ENCODE measurements at regions not wholly inside any gene's neighbourhood (a gene's known extent, or its start where the extent isn't known, plus 50 kb on each side); places are given as distances from the start of the nearest gene placed in this dataset.
"Not testable (repeated sequence)": the region's sequence is repeated elsewhere in the genome, so short reads cannot be mapped to it uniquely, and the experiment has no call there.

GRCh38 chr6:166718516-166718915 lies 91.5 kb upstream of the RPS6KA2 start:
- DNase-seq, result no peak

DNA sequence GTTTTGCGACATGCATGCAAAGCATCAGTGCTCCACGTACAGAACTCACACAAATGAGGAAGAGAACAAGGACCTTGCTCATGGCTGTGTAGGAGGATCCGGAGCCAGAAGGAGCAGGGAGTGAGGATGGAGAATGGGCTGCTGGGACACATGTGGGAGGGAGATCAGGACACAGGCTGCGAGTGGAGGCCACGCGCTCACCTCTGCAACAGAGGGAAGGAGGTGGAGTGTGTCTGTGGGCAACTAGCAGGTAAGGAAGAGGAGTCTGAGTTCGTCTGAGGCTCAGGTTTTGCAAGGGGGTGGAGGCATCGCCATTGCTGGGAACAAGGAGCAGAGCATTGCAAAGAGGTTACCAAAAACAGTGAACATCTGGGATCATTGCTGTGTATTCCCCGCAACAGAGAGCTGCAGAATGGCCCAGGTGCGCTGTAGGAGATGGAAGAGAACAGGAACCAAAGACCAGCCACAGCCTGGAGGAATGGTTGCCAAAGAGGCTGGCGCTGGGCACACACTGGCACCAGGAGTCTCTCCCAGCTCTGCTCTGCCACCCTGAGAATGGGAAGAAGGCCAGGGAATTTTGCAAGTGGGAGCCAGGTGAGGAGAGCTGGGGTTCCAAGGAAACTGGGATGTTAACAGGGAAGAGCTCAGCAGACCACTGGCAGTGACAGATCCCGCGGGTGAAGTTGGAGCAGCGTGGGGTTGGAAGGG lies 90.0 kb upstream of the RPS6KA2 start:
- no peak for DNase-seq

DNA sequence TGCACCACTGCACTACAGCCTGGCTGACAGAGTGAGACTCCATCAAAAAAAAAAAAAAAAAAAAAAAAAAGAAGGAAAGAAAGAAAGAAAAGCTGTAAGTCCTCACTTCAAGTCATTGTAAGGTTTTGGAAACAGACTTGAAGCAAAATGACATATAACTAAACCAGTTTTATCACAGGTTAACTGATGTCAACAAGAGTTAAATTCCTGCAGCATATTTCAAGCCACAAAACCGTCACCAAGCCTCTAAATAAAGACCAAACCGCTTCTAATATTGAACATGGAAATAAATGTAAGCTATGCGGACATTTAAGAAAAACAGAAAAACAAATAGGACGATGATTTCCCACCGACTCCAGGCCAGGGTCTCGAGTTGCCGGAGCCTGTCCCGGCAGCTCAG lies 88.9 kb upstream of the RPS6KA2 start:
- no peak for DNase-seq

DNA sequence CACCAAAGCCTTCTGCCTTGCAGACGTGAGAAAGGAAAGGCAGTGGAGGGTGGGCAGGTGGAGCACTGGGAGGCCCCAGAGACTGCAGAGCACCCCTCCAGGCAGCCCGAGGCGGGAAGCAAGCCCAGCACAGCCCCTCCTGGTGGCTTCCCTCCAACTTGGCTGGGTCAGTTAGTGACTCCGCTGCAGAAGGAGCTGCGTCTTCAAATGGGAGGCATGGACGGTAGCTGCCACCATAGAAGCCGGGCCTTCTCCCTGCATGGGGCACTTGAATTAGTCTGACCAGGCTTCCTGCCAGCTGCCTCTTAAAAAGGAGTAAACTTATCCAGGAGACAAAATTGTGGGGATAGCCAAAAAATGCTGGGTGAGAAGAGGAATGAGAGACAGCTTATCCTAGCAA lies 88.0 kb upstream of the RPS6KA2 start:
- DNase-seq, result no peak

GRCh38 chr6:166714581-166714980 lies 87.5 kb upstream of the RPS6KA2 start:
- no peak for DNase-seq

GRCh38 chr6:166714187-166714510 lies 87.1 kb upstream of the RPS6KA2 start:
- no peak for DNase-seq

- DNase-seq, result no peak
These were observed 86.6 kb upstream of the RPS6KA2 start for GRCh38 chr6:166713434-166714186.

- no peak for DNase-seq
These were observed 85.5 kb upstream of the RPS6KA2 start for GRCh38 chr6:166712286-166713228.

DNA sequence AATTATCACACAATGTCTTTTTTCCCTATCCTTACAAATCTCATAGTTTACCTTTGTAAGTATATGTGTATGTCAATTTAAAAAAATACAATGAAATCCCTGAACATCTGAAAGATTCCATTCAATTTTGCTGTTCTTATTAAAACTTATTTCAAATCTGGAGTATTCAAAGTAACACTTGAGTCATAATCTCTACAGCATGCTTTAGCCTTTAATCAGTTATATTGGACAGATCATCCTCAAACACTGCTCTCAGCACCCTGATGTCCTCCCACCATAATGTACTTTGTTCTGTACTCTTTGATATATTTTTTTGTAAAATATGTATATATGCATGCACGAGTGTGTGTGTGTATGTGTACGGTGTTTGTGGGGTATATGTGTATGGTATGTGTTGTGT lies 83.0 kb upstream of the RPS6KA2 start:
- no peak for DNase-seq

GRCh38 chr6:166708460-166708859 lies 81.4 kb upstream of the RPS6KA2 start:
- DNase-seq, result no peak

GRCh38 chr6:166707045-166707444 lies 80.0 kb upstream of the RPS6KA2 start:
- DNase-seq, result peak; percentile 63

DNA sequence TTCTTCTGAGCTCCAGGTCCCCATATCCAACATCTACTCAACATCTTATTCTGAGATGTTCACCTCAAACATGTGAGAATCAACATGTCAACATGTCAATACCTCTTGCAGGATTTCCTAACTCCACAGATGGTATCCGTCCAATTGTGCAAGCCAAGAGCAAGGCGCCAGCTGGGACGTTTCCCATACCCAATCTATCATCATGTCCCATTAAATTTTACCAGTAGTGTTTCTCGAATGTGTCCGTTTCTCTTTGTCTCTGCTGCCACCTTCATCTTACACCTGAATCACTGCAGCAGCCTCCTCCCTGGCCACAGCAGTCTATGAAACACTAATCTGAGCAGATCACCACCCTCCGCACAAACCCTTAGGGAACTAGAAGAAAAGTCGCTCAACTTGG lies 78.0 kb upstream of the RPS6KA2 start:
- no peak for DNase-seq

- DNase-seq, result no peak
These were observed 77.1 kb upstream of the RPS6KA2 start for GRCh38 chr6:166704171-166704570.

GRCh38 chr6:166703149-166703710 lies 76.2 kb upstream of the RPS6KA2 start:
- no peak for DNase-seq

DNA sequence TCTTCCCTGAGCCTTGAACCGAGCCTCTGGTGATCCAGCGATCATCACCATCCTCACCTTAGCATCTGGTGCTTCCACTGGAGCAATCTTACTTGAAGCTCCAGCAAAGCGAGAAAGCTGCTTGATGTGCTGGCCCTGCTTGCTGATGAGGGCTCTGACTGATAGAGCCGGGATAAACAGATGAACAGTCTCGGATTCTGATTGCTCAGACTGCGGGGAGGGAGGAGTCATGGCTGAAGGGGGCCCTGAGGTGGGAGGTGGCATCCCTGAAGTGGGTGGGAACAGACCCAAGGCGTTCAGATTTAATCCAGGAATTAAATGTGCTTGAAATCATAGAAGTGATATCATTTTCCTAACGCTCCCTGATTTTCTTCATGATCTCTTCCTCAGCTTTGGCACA lies 74.4 kb upstream of the RPS6KA2 start:
- not testable (repeated sequence) for DNase-seq

GRCh38 chr6:166700871-166701270 lies 73.8 kb upstream of the RPS6KA2 start:
- not testable (repeated sequence) for DNase-seq

GRCh38 chr6:166697113-166697512 lies 70.1 kb upstream of the RPS6KA2 start:
- DNase-seq, result no peak

- no peak for DNase-seq
These were observed 66.8 kb upstream of the RPS6KA2 start for GRCh38 chr6:166693880-166694279.

GRCh38 chr6:166692723-166693302 lies 65.8 kb upstream of the RPS6KA2 start:
- DNase-seq, result no peak

GRCh38 chr6:166691746-166692145 lies 64.7 kb upstream of the RPS6KA2 start:
- DNase-seq, result no peak

- DNase-seq, result no peak
These were observed 64.1 kb upstream of the RPS6KA2 start for GRCh38 chr6:166691199-166691598.

- DNase-seq, result no peak
These were observed 62.6 kb upstream of the RPS6KA2 start for GRCh38 chr6:166689687-166690086.

GRCh38 chr6:166688901-166689300 lies 61.9 kb upstream of the RPS6KA2 start:
- no peak for DNase-seq

Measured in suppressor macrophage treated with lipopolysaccharide for 4 hours (primary cell).